Nephron (organoid): ENCODE measurements at regions not wholly inside any gene's neighbourhood (a gene's known extent, or its start where the extent isn't known, plus 50 kb on each side); places are given as distances from the start of the nearest gene placed in this dataset.

ENCODE experiments used
- H3K27ac Mint-ChIP-seq, 3 experiments: 2 replicates each; pipeline ENCODE4 v1.8.0; 2020; ENCODE audit warnings: mixed read lengths in 3 of 3, mild to moderate bottlenecking in 2 of 3, moderate library complexity in 1 of 3
- H3K27me3 Mint-ChIP-seq: 2 replicates; pipeline ENCODE4 v1.8.0; 2021; ENCODE audit warnings: low read depth, mild to moderate bottlenecking, moderate library complexity, mixed read lengths
- H3K36me3 Mint-ChIP-seq: 2 replicates; pipeline ENCODE4 v1.8.0; 2020; ENCODE audit warnings: low read depth, mixed read lengths
- H3K4me1 Mint-ChIP-seq: 2 replicates; pipeline ENCODE4 v1.8.0; 2020; ENCODE audit warnings: mixed read lengths
- H3K4me3 Mint-ChIP-seq, 3 experiments: 2 replicates each; pipeline ENCODE4 v1.8.0; 2020; ENCODE audit warnings: mild to moderate bottlenecking in 3 of 3, mixed read lengths in 3 of 3, moderate library complexity in 2 of 3
- H3K9me3 Mint-ChIP-seq: 2 replicates; pipeline ENCODE4 v1.8.0; 2020; ENCODE audit warnings: mixed read lengths
- CTCF ChIP-seq, 3 experiments: fragments of 200-600 bp; sonication (generic); IDR thresholded peaks; one replicate each; pipeline ENCODE4 v1.5.0; 2021; ENCODE audit warnings: antibody characterized with exemption in 3 of 3; ENCODE audit not compliant: unreplicated experiment in 3 of 3

GRCh38 chr5:110194191-110194590 is 504.5 kb downstream of the MAN2A1 start:
- Mint-ChIP-seq H3K27me3 (no peaks in the 10 kb centered on the region), H3K36me3 (no peaks in the 10 kb centered on the region), H3K9me3 (peaks cover 3% of the 10 kb centered on the region), H3K4me3 (no peak overlapping the region), H3K27ac (no peak overlapping the region), H3K4me1 (no peaks in the 10 kb centered on the region)
- no peak for TF ChIP-seq CTCF (IDR thresholded peaks at IDR 0.05; ENCODE audit: unreplicated experiment in 3 of 3)

- H3K27ac Mint-ChIP-seq, result no peak overlapping the region
- H3K9me3 Mint-ChIP-seq, result peaks cover 2% of the 10 kb centered on the region
- no peaks in the 10 kb centered on the region for H3K36me3 Mint-ChIP-seq
- no peak for TF ChIP-seq CTCF (IDR thresholded peaks at IDR 0.05; ENCODE audit: unreplicated experiment in 3 of 3)
- H3K4me3 Mint-ChIP-seq, result no peak overlapping the region
- H3K4me1 Mint-ChIP-seq, result no peaks in the 10 kb centered on the region
- H3K27me3 Mint-ChIP-seq, result no peaks in the 10 kb centered on the region
Observed at GRCh38 chr5:110195288-110195687, 505.6 kb downstream of the MAN2A1 start.

- H3K36me3 Mint-ChIP-seq, result no peaks in the 10 kb centered on the region
- no peak overlapping the region for H3K4me3 Mint-ChIP-seq
- H3K27me3 Mint-ChIP-seq, result no peaks in the 10 kb centered on the region
- H3K4me1 Mint-ChIP-seq, result no peaks in the 10 kb centered on the region
- no peak overlapping the region for H3K27ac Mint-ChIP-seq
- no peak for TF ChIP-seq CTCF (IDR thresholded peaks at IDR 0.05; ENCODE audit: unreplicated experiment in 3 of 3)
- H3K9me3 Mint-ChIP-seq, result peaks cover 8% of the 10 kb centered on the region
Observed at GRCh38 chr5:110201791-110202190, 512.1 kb downstream of the MAN2A1 start.

GRCh38 chr5:110203661-110204060 is 513.9 kb downstream of the MAN2A1 start:
- Mint-ChIP-seq H3K4me3 (no peak overlapping the region), H3K27ac (no peak overlapping the region), H3K27me3 (no peaks in the 10 kb centered on the region), H3K4me1 (no peaks in the 10 kb centered on the region), H3K9me3 (peaks cover 19% of the 10 kb centered on the region), H3K36me3 (no peaks in the 10 kb centered on the region)
- TF ChIP-seq CTCF (IDR thresholded peaks at IDR 0.05; ENCODE audit: unreplicated experiment in 3 of 3), result no peak

- Mint-ChIP-seq H3K9me3 (peaks cover 49% of the 10 kb centered on the region), H3K27ac (no peak overlapping the region), H3K27me3 (no peaks in the 10 kb centered on the region), H3K36me3 (no peaks in the 10 kb centered on the region), H3K4me3 (no peak overlapping the region), H3K4me1 (no peaks in the 10 kb centered on the region)
- no peak for TF ChIP-seq CTCF (IDR thresholded peaks at IDR 0.05; ENCODE audit: unreplicated experiment in 3 of 3)
Observed at GRCh38 chr5:110209401-110209800, 517.1 kb downstream of the TMEM232 start.

DNA sequence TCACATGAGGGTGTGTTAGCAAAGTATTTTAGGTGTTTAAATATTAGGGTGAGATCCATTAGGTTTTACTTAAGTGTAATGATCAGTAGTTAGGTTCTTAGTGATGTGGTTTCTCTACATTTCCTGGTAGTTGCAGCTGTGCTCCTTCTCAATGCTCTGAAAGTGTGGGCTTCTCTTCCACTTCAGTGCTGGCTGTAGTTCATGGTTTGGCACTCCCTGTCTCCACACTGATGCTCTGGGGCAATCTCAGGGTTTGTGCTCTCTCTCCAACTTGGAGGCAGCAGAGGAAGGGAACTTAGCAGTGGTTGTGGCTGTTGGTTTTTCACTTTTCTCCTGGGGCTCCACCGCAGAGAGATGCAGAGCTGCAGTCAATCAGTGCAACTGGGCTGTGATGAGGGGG is 507.5 kb downstream of the TMEM232 start:
- Mint-ChIP-seq H3K36me3 (no peaks in the 10 kb centered on the region), H3K4me3 (no peak overlapping the region), H3K4me1 (no peaks in the 10 kb centered on the region), H3K9me3 (peaks cover 65% of the 10 kb centered on the region), H3K27me3 (no peaks in the 10 kb centered on the region), H3K27ac (no peak overlapping the region)
- no peak for TF ChIP-seq CTCF (IDR thresholded peaks at IDR 0.05; ENCODE audit: unreplicated experiment in 3 of 3)
